ENCODE measurements at regions not wholly inside any gene's neighbourhood (a gene's known extent, or its start where the extent isn't known, plus 50 kb on each side); places are given as distances from the start of the nearest gene placed in this dataset.

GRCh38 chrX:10676235-10676957 is 56.0 kb upstream of the MID1 start:
- Histone ChIP-seq H3K27ac (no peak overlapping the region), H3K9me3 (no peaks in the 10 kb centered on the region), H3K4me1 (no peaks in the 10 kb centered on the region), H3K4me2 (no peak overlapping the region), H3K4me3 (no peak overlapping the region)
- FAIRE-seq (no peak), DNase-seq (ENCODE audit: low read depth in 1 of 2, low spot score in 1 of 2) (no peak), ATAC-seq (no peak)
- WGBS (ENCODE audit: missing lambda C conversion rate) = 70% methylated on average over 15 of the region's 15 CpGs
- no peak for TF ChIP-seq BHLHE40 (IDR thresholded peaks at IDR 0.05; ENCODE audit: low read depth, low read length)
- TF ChIP-seq NPAS2 (CRISPR knock-in tag; IDR thresholded peaks at IDR 0.05; ENCODE audit: borderline replicate concordance) = no peak
- no peak for TF ChIP-seq POLR2AphosphoS2 (conservative IDR thresholded peaks at IDR 0.05; ENCODE audit: low read length)
- no peak for TF ChIP-seq ZNF302 (CRISPR knock-in tag; IDR thresholded peaks at IDR 0.05)
- TF ChIP-seq CBX8 (IDR thresholded peaks at IDR 0.05) = no peak
- TF ChIP-seq HOXB5 (CRISPR knock-in tag; IDR thresholded peaks at IDR 0.05) = no peak
- no peak for TF ChIP-seq SREBF2 (IDR thresholded peaks at IDR 0.05)
- TF ChIP-seq NR3C1 (IDR thresholded peaks at IDR 0.05) = no peak
- TF ChIP-seq RARB (CRISPR knock-in tag; IDR thresholded peaks at IDR 0.05) = no peak
- TF ChIP-seq CTCF (IDR thresholded peaks at IDR 0.05) = no peak
- TF ChIP-seq JUN (IDR thresholded peaks at IDR 0.05) = no peak
- ChIA-PET POLR2A (no interaction called here), CTCF (no interaction called here)

GRCh38 chrX:10677490-10677889 is 57.1 kb upstream of the MID1 start:
- no peaks in the 10 kb centered on the region for H3K9me3 ChIP-seq
- no peak for ATAC-seq
- CTCF ChIA-PET = no interaction called here
- 54% methylated on average over 5 of the region's 5 CpGs for WGBS (ENCODE audit: missing lambda C conversion rate)
- H3K4me1 ChIP-seq = no peaks in the 10 kb centered on the region
- H3K27ac ChIP-seq = no peak overlapping the region
- DNase-seq (ENCODE audit: low read depth in 1 of 2, low spot score in 1 of 2) = no peak
- TF ChIP-seq TP53 (CRISPR knock-in tag; IDR thresholded peaks at IDR 0.05) (no peak), TFCP2L1 (CRISPR knock-in tag; IDR thresholded peaks at IDR 0.05) (no peak), FOSL2 (IDR thresholded peaks at IDR 0.05) (no peak), FOSL2 (CRISPR knock-in tag; IDR thresholded peaks at IDR 0.05) (no peak), FOXS1 (CRISPR knock-in tag; IDR thresholded peaks at IDR 0.05) (no peak), HES2 (IDR thresholded peaks at IDR 0.05) (no peak), POLR2A (IDR thresholded peaks at IDR 0.05; ENCODE audit: low read length) (no peak), ZFP36 (IDR thresholded peaks at IDR 0.05; ENCODE audit: borderline replicate concordance, partially characterized antibody) (no peak), NFE2L2 (conservative IDR thresholded peaks at IDR 0.05; ENCODE audit: low read length) (no peak), ZNF302 (CRISPR knock-in tag; IDR thresholded peaks at IDR 0.05) (no peak), HMGXB4 (CRISPR knock-in tag; IDR thresholded peaks at IDR 0.05; ENCODE audit: borderline replicate concordance) (no peak), PHF8 (IDR thresholded peaks at IDR 0.05; ENCODE audit: borderline replicate concordance, low read depth) (no peak), HOXA7 (CRISPR knock-in tag; IDR thresholded peaks at IDR 0.05) (no peak), CBX2 (IDR thresholded peaks at IDR 0.05; ENCODE audit: borderline replicate concordance, low read depth) (no peak)
- FAIRE-seq = no peak
- H3K4me2 ChIP-seq = no peak overlapping the region
- no peak overlapping the region for H3K4me3 ChIP-seq
- POLR2A ChIA-PET = no interaction called here
